Astrocyte (in vitro differentiated cells and primary cell): ENCODE measurements at regions not wholly inside any gene's neighbourhood (a gene's known extent, or its start where the extent isn't known, plus 50 kb on each side); places are given as distances from the start of the nearest gene placed in this dataset.

Experiments
- DNase-seq: peaks from one replicate; pipeline ENCODE4 v3.0.0-alpha.2; 2010; ENCODE audit warnings: low read depth
- FAIRE-seq: peaks from 2 replicates; lab custom pipeline; 2011; peaks lifted over from hg19 to GRCh38; lab: Jason Lieb, UNC
- H2AFZ ChIP-seq: 2 replicates; pipeline ENCODE4 v1.6.0; 2012; ENCODE audit warnings: low read depth, low read length, inconsistent platforms
- H3K27ac ChIP-seq: 2 replicates; pipeline ENCODE4 v1.5.1; 2011; ENCODE audit warnings: low read depth, low read length, inconsistent platforms
- H3K27me3 ChIP-seq: 2 replicates; pipeline ENCODE4 v1.6.0; 2011; ENCODE audit warnings: low read length, inconsistent platforms; ENCODE audit not compliant: insufficient read depth
- H3K36me3 ChIP-seq: 2 replicates; pipeline ENCODE4 v1.5.1; 2011; ENCODE audit warnings: low read length, inconsistent platforms; ENCODE audit not compliant: insufficient read depth
- H3K4me1 ChIP-seq: 2 replicates; pipeline ENCODE4 v1.5.1; 2011; ENCODE audit warnings: low read length, inconsistent platforms; ENCODE audit not compliant: insufficient read depth
- H3K4me2 ChIP-seq: 2 replicates; pipeline ENCODE4 v1.6.0; 2012; ENCODE audit warnings: low read length, inconsistent platforms
- H3K4me3 ChIP-seq: 2 replicates; pipeline ENCODE4 v1.5.1; 2011; ENCODE audit warnings: low read depth, mild to moderate bottlenecking, low read length, inconsistent platforms; ENCODE audit not compliant: insufficient read depth
- H3K79me2 ChIP-seq: 2 replicates; pipeline ENCODE4 v1.6.0; 2012; ENCODE audit warnings: mild to moderate bottlenecking, low read length, inconsistent platforms; ENCODE audit not compliant: insufficient read depth
- H3K9ac ChIP-seq: 2 replicates; pipeline ENCODE4 v1.6.0; 2012; ENCODE audit warnings: mild to moderate bottlenecking, low read length, inconsistent platforms
- H3K9me3 ChIP-seq: 2 replicates; pipeline ENCODE4 v1.5.1; 2012; ENCODE audit warnings: low read depth, mild to moderate bottlenecking, low read length, inconsistent platforms; ENCODE audit not compliant: insufficient read depth
- H4K20me1 ChIP-seq: 2 replicates; pipeline ENCODE4 v1.6.0; 2012; ENCODE audit warnings: low read length, inconsistent platforms; ENCODE audit not compliant: insufficient read depth
- H3K27ac Mint-ChIP-seq: one replicate; pipeline ENCODE4 v1.8.0; 2021; ENCODE audit warnings: mild to moderate bottlenecking, mixed read lengths; ENCODE audit not compliant: unreplicated experiment
- H3K27me3 Mint-ChIP-seq: one replicate; pipeline ENCODE4 v1.8.0; 2021; ENCODE audit warnings: low read depth, mixed read lengths; ENCODE audit not compliant: unreplicated experiment
- H3K36me3 Mint-ChIP-seq: one replicate; pipeline ENCODE4 v1.8.0; 2021; ENCODE audit warnings: low read depth, mixed read lengths; ENCODE audit not compliant: unreplicated experiment
- H3K4me1 Mint-ChIP-seq: one replicate; pipeline ENCODE4 v1.8.0; 2021; ENCODE audit warnings: low read depth, mixed read lengths; ENCODE audit not compliant: unreplicated experiment
- H3K4me3 Mint-ChIP-seq: one replicate; pipeline ENCODE4 v1.8.0; 2021; ENCODE audit warnings: mild to moderate bottlenecking, moderate library complexity, mixed read lengths; ENCODE audit not compliant: unreplicated experiment
- H3K9me3 Mint-ChIP-seq: one replicate; pipeline ENCODE4 v1.8.0; 2021; ENCODE audit warnings: mild to moderate bottlenecking, mixed read lengths; ENCODE audit not compliant: unreplicated experiment
- EZH2 ChIP-seq: IDR thresholded peaks from 2 replicates; pipeline ENCODE4 v1.6.1; 2012; ENCODE audit warnings: mild to moderate bottlenecking, low read length, inconsistent platforms; ENCODE audit not compliant: insufficient read depth
- TF ChIP-seq, protein P1 (sequence below): IDR thresholded peaks from 2 replicates; pipeline ENCODE4 v1.5.1; 2011; ENCODE audit warnings: low read depth, mild to moderate bottlenecking, inconsistent platforms, low read length, moderate library complexity; ENCODE audit not compliant: insufficient read depth

- no peak for FAIRE-seq
- Mint-ChIP-seq H3K27me3 (peaks cover 5% of the 10 kb centered on the region), H3K4me3 (no peak overlapping the region), H3K27ac (no peak overlapping the region), H3K9me3 (peaks cover 4% of the 10 kb centered on the region), H3K4me1 (no peaks in the 10 kb centered on the region), H3K36me3 (no peaks in the 10 kb centered on the region)
- Histone ChIP-seq H4K20me1 (no peaks in the 10 kb centered on the region), H3K36me3 (no peaks in the 10 kb centered on the region), H2AFZ (no peak overlapping the region), H3K27ac (no peak overlapping the region), H3K9me3 (no peaks in the 10 kb centered on the region), H3K9ac (no peak overlapping the region), H3K79me2 (no peaks in the 10 kb centered on the region), H3K4me1 (no peaks in the 10 kb centered on the region), H3K4me3 (no peak overlapping the region), H3K27me3 (no peaks in the 10 kb centered on the region), H3K4me2 (no peak overlapping the region)
- DNase-seq, result no peak
- TF ChIP-seq EZH2, result no peak
- TF ChIP-seq, protein P1, sequence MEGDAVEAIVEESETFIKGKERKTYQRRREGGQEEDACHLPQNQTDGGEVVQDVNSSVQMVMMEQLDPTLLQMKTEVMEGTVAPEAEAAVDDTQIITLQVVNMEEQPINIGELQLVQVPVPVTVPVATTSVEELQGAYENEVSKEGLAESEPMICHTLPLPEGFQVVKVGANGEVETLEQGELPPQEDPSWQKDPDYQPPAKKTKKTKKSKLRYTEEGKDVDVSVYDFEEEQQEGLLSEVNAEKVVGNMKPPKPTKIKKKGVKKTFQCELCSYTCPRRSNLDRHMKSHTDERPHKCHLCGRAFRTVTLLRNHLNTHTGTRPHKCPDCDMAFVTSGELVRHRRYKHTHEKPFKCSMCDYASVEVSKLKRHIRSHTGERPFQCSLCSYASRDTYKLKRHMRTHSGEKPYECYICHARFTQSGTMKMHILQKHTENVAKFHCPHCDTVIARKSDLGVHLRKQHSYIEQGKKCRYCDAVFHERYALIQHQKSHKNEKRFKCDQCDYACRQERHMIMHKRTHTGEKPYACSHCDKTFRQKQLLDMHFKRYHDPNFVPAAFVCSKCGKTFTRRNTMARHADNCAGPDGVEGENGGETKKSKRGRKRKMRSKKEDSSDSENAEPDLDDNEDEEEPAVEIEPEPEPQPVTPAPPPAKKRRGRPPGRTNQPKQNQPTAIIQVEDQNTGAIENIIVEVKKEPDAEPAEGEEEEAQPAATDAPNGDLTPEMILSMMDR, result no peak
Measured at GRCh38 chr16:52174168-52174567, 372.8 kb downstream of the TOX3 start.

GRCh38 chr16:52171481-52171880 is 375.5 kb downstream of the TOX3 start:
- Histone ChIP-seq H3K79me2 (no peaks in the 10 kb centered on the region), H3K36me3 (no peaks in the 10 kb centered on the region), H3K27ac (no peak overlapping the region), H3K4me2 (no peak overlapping the region), H4K20me1 (no peaks in the 10 kb centered on the region), H3K4me3 (no peak overlapping the region), H3K27me3 (no peaks in the 10 kb centered on the region), H3K4me1 (no peaks in the 10 kb centered on the region), H3K9ac (no peak overlapping the region), H2AFZ (no peak overlapping the region), H3K9me3 (no peaks in the 10 kb centered on the region)
- FAIRE-seq (no peak), DNase-seq (no peak)
- H3K4me3 Mint-ChIP-seq, result no peak overlapping the region
- TF ChIP-seq, protein P1, result no peak
- no peak for TF ChIP-seq EZH2
- peaks cover 5% of the 10 kb centered on the region for H3K27me3 Mint-ChIP-seq
- no peaks in the 10 kb centered on the region for H3K4me1 Mint-ChIP-seq
- no peaks in the 10 kb centered on the region for H3K36me3 Mint-ChIP-seq
- H3K9me3 Mint-ChIP-seq, result peaks cover 4% of the 10 kb centered on the region
- H3K27ac Mint-ChIP-seq, result no peak overlapping the region

DNA sequence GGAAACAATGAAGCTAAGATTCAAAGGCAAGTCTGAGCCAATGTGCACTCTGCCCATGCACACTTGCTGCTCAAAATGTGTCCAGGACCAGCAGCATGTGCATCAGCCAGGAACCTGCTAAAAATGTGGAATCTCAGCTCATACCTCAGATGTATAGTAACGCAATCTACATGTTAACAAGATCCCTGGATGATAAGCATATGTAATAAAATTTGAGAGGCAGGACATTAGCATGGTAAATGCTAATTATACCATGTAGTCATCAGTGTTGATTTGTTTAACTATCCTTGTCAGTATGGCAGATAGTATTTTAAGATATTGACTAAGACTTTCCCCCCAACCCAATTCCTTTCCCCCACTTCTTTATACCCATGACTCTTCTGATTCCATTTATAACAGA is 379.6 kb downstream of the TOX3 start:
- H3K27ac Mint-ChIP-seq, result no peak overlapping the region
- no peak for DNase-seq
- Histone ChIP-seq H3K9ac (no peak overlapping the region), H4K20me1 (no peaks in the 10 kb centered on the region), H3K4me3 (no peak overlapping the region), H3K4me1 (no peaks in the 10 kb centered on the region), H3K27me3 (no peaks in the 10 kb centered on the region), H3K36me3 (no peaks in the 10 kb centered on the region), H2AFZ (no peak overlapping the region), H3K27ac (no peak overlapping the region), H3K9me3 (no peaks in the 10 kb centered on the region), H3K4me2 (no peak overlapping the region), H3K79me2 (no peaks in the 10 kb centered on the region)
- H3K4me3 Mint-ChIP-seq, result no peak overlapping the region
- H3K9me3 Mint-ChIP-seq, result peaks cover 4% of the 10 kb centered on the region
- H3K4me1 Mint-ChIP-seq, result no peaks in the 10 kb centered on the region
- FAIRE-seq, result no peak
- no peaks in the 10 kb centered on the region for H3K36me3 Mint-ChIP-seq
- H3K27me3 Mint-ChIP-seq, result peaks cover under 1% of the 10 kb centered on the region
- no peak for TF ChIP-seq EZH2
- TF ChIP-seq, protein P1, result no peak
